ENCODE measurements at regions not wholly inside any gene's neighbourhood (a gene's known extent, or its start where the extent isn't known, plus 50 kb on each side); places are given as distances from the start of the nearest gene placed in this dataset.

GRCh38 chr13:99041788-99042187 lies 63.9 kb upstream of the DOCK9 start:
- H3K27me3 Mint-ChIP-seq (ENCODE audit: unreplicated experiment): no peaks in the 10 kb centered on the region
- intact Hi-C loops (cut with micrococcal nuclease; ENCODE audit: unreplicated experiment): no loop called here
- no peak overlapping the region for H3K4me3 Mint-ChIP-seq (ENCODE audit: low read depth, unreplicated experiment)
- no peaks in the 10 kb centered on the region for H3K36me3 Mint-ChIP-seq (ENCODE audit: insufficient read depth, unreplicated experiment)
- H3K27ac Mint-ChIP-seq (ENCODE audit: unreplicated experiment): no peak overlapping the region
- H3K4me1 Mint-ChIP-seq (ENCODE audit: low read depth, unreplicated experiment): no peaks in the 10 kb centered on the region
- DNase-seq: no peak
- CTCF ChIA-PET: no interaction called here
- no TSS peak for BruUV-seq (replicated peaks)
- TF ChIP-seq CTCF (IDR thresholded peaks at IDR 0.05; ENCODE audit: unreplicated experiment): no peak
- no peaks in the 10 kb centered on the region for H3K9me3 Mint-ChIP-seq (ENCODE audit: low read depth, unreplicated experiment)

GRCh38 chr13:99042521-99043250 lies 64.8 kb upstream of the DOCK9 start:
- no peak for DNase-seq
- H3K36me3 Mint-ChIP-seq (ENCODE audit: insufficient read depth, unreplicated experiment): no peaks in the 10 kb centered on the region
- no peaks in the 10 kb centered on the region for H3K4me1 Mint-ChIP-seq (ENCODE audit: low read depth, unreplicated experiment)
- no peak for TF ChIP-seq CTCF (IDR thresholded peaks at IDR 0.05; ENCODE audit: unreplicated experiment)
- H3K27ac Mint-ChIP-seq (ENCODE audit: unreplicated experiment): no peak overlapping the region
- intact Hi-C loops (cut with micrococcal nuclease; ENCODE audit: unreplicated experiment): no loop called here
- no peaks in the 10 kb centered on the region for H3K27me3 Mint-ChIP-seq (ENCODE audit: unreplicated experiment)
- BruUV-seq (replicated peaks): no TSS peak
- CTCF ChIA-PET: no interaction called here
- H3K9me3 Mint-ChIP-seq (ENCODE audit: low read depth, unreplicated experiment): no peaks in the 10 kb centered on the region
- H3K4me3 Mint-ChIP-seq (ENCODE audit: low read depth, unreplicated experiment): no peak overlapping the region

- no peak for DNase-seq
- Mint-ChIP-seq H3K4me1 (ENCODE audit: low read depth, unreplicated experiment) (no peaks in the 10 kb centered on the region), H3K27ac (ENCODE audit: unreplicated experiment) (no peak overlapping the region), H3K9me3 (ENCODE audit: low read depth, unreplicated experiment) (no peaks in the 10 kb centered on the region), H3K4me3 (ENCODE audit: low read depth, unreplicated experiment) (no peak overlapping the region), H3K36me3 (ENCODE audit: insufficient read depth, unreplicated experiment) (no peaks in the 10 kb centered on the region), H3K27me3 (ENCODE audit: unreplicated experiment) (no peaks in the 10 kb centered on the region)
- intact Hi-C loops (cut with micrococcal nuclease; ENCODE audit: unreplicated experiment): no loop called here
- TF ChIP-seq CTCF (IDR thresholded peaks at IDR 0.05; ENCODE audit: unreplicated experiment): no peak
- CTCF ChIA-PET: no interaction called here
- no TSS peak for BruUV-seq (replicated peaks)
Measured at GRCh38 chr13:99043831-99044231, 66.0 kb upstream of the DOCK9 start.

GRCh38 chr13:99044764-99045163 lies 66.9 kb upstream of the DOCK9 start:
- Mint-ChIP-seq H3K36me3 (ENCODE audit: insufficient read depth, unreplicated experiment) (no peaks in the 10 kb centered on the region), H3K27ac (ENCODE audit: unreplicated experiment) (no peak overlapping the region), H3K9me3 (ENCODE audit: low read depth, unreplicated experiment) (no peaks in the 10 kb centered on the region), H3K27me3 (ENCODE audit: unreplicated experiment) (no peaks in the 10 kb centered on the region), H3K4me1 (ENCODE audit: low read depth, unreplicated experiment) (no peaks in the 10 kb centered on the region), H3K4me3 (ENCODE audit: low read depth, unreplicated experiment) (no peak overlapping the region)
- BruUV-seq (replicated peaks): no TSS peak
- TF ChIP-seq CTCF (IDR thresholded peaks at IDR 0.05; ENCODE audit: unreplicated experiment): no peak
- intact Hi-C loops (cut with micrococcal nuclease; ENCODE audit: unreplicated experiment): no loop called here
- no peak for DNase-seq
- CTCF ChIA-PET: no interaction called here

Measured in Calu3 (cell line).